Mucosa of rectum (tissue), 2 donors: ENCODE measurements at regions not wholly inside any gene's neighbourhood (a gene's known extent, or its start where the extent isn't known, plus 50 kb on each side); places are given as distances from the start of the nearest gene placed in this dataset.

Experiments used
- H3K27ac ChIP-seq, 2 donors: one replicate each; pipeline ENCODE4 v1.7.0; 2013; ENCODE audit warnings: inconsistent platforms in 2 of 2, low read depth in 2 of 2, low read length in 2 of 2
- H3K27me3 ChIP-seq, 2 donors: one replicate each; pipeline ENCODE4 v1.7.0; 2013; ENCODE audit warnings: low read length in 2 of 2; ENCODE audit not compliant: control insufficient read depth in 2 of 2, insufficient read depth in 2 of 2
- H3K36me3 ChIP-seq, 2 donors: one replicate each; pipeline ENCODE4 v1.7.0; 2013; ENCODE audit warnings: low read length in 2 of 2; ENCODE audit not compliant: control insufficient read depth in 2 of 2, insufficient read depth in 2 of 2
- H3K4me1 ChIP-seq, 2 donors: one replicate each; pipeline ENCODE4 v1.7.0; 2013; ENCODE audit warnings: low read length in 2 of 2, mild to moderate bottlenecking in 1 of 2; ENCODE audit not compliant: control insufficient read depth in 2 of 2, insufficient read depth in 2 of 2
- H3K4me3 ChIP-seq, 2 donors: one replicate each; pipeline ENCODE4 v1.7.0; 2013; ENCODE audit warnings: low read length in 2 of 2
- H3K9ac ChIP-seq, 2 donors: one replicate each; pipeline ENCODE4 v1.7.0; 2013; ENCODE audit warnings: low read length in 2 of 2, low read depth in 1 of 2, mild to moderate bottlenecking in 1 of 2
- H3K9me3 ChIP-seq, 2 donors: one replicate each; pipeline ENCODE4 v1.7.0; 2013; ENCODE audit warnings: low read length in 2 of 2; ENCODE audit not compliant: control insufficient read depth in 2 of 2
- donor health status: healthy.
- donor health status: Normal muscosa, but diverticular disease.

GRCh38 chr20:39862470-39862891, 826.6 kb downstream of the MAFB start:
- H3K36me3 ChIP-seq = no peaks in the 10 kb centered on the region
- H3K27ac ChIP-seq = no peak overlapping the region
- H3K9me3 ChIP-seq = no peaks in the 10 kb centered on the region
- no peaks in the 10 kb centered on the region for H3K27me3 ChIP-seq
- H3K9ac ChIP-seq = no peak overlapping the region
- no peaks in the 10 kb centered on the region for H3K4me1 ChIP-seq
- no peak overlapping the region for H3K4me3 ChIP-seq

- no peaks in the 10 kb centered on the region for H3K27me3 ChIP-seq
- no peak overlapping the region for H3K9ac ChIP-seq
- H3K4me3 ChIP-seq = no peak overlapping the region
- H3K27ac ChIP-seq = no peak overlapping the region
- no peaks in the 10 kb centered on the region for H3K36me3 ChIP-seq
- no peaks in the 10 kb centered on the region for H3K4me1 ChIP-seq
- H3K9me3 ChIP-seq = no peaks in the 10 kb centered on the region
Observed at GRCh38 chr20:39861381-39861780, 827.7 kb downstream of the MAFB start.

- Histone ChIP-seq H3K36me3 (no peaks in the 10 kb centered on the region), H3K27me3 (no peaks in the 10 kb centered on the region), H3K4me1 (no peaks in the 10 kb centered on the region), H3K4me3 (no peak overlapping the region), H3K27ac (no peak overlapping the region), H3K9me3 (no peaks in the 10 kb centered on the region), H3K9ac (no peak overlapping the region)
Observed at GRCh38 chr20:39857835-39858234, 831.2 kb downstream of the MAFB start.

GRCh38 chr20:39857187-39857586, 831.8 kb downstream of the MAFB start:
- no peak overlapping the region for H3K4me3 ChIP-seq
- H3K9me3 ChIP-seq = no peaks in the 10 kb centered on the region

GRCh38 chr20:39855799-39856198, 833.2 kb downstream of the MAFB start:
- H3K9ac ChIP-seq = no peak overlapping the region
- H3K27ac ChIP-seq = no peak overlapping the region
- no peaks in the 10 kb centered on the region for H3K27me3 ChIP-seq
- no peak overlapping the region for H3K4me3 ChIP-seq
- no peaks in the 10 kb centered on the region for H3K4me1 ChIP-seq
- no peaks in the 10 kb centered on the region for H3K9me3 ChIP-seq
- no peaks in the 10 kb centered on the region for H3K36me3 ChIP-seq

More at GRCh38 chr20:39857187-39857586, 831.8 kb downstream of the MAFB start:
- no peaks in the 10 kb centered on the region for H3K4me1 ChIP-seq
- no peak overlapping the region for H3K9ac ChIP-seq
- H3K27me3 ChIP-seq = no peaks in the 10 kb centered on the region
- H3K36me3 ChIP-seq = no peaks in the 10 kb centered on the region
- H3K27ac ChIP-seq = no peak overlapping the region

GRCh38 chr20:39855056-39855455, 834.0 kb downstream of the MAFB start:
- no peak overlapping the region for H3K9ac ChIP-seq
- no peak overlapping the region for H3K4me3 ChIP-seq
- no peaks in the 10 kb centered on the region for H3K36me3 ChIP-seq
- no peaks in the 10 kb centered on the region for H3K9me3 ChIP-seq
- H3K4me1 ChIP-seq = no peaks in the 10 kb centered on the region
- H3K27ac ChIP-seq = no peak overlapping the region
- H3K27me3 ChIP-seq = no peaks in the 10 kb centered on the region

- Histone ChIP-seq H3K36me3 (no peaks in the 10 kb centered on the region), H3K4me1 (peaks cover 0 to 7% of the 10 kb centered on the region in 2 donors), H3K9ac (no peak overlapping the region), H3K27ac (no peak overlapping the region), H3K9me3 (no peaks in the 10 kb centered on the region), H3K4me3 (no peak overlapping the region), H3K27me3 (no peaks in the 10 kb centered on the region)
Observed at GRCh38 chr20:39853636-39854035, 835.4 kb downstream of the MAFB start.

- H3K9me3 ChIP-seq = no peaks in the 10 kb centered on the region
- no peaks in the 10 kb centered on the region for H3K27me3 ChIP-seq
- H3K36me3 ChIP-seq = no peaks in the 10 kb centered on the region
- no peak overlapping the region for H3K27ac ChIP-seq
- H3K9ac ChIP-seq = no peak overlapping the region
- peaks cover 0 to 7% of the 10 kb centered on the region in 2 donors for H3K4me1 ChIP-seq
- no peak overlapping the region for H3K4me3 ChIP-seq
Observed at GRCh38 chr20:39853050-39853449, 836.0 kb downstream of the MAFB start.

- no peak overlapping the region for H3K27ac ChIP-seq
- H3K4me1 ChIP-seq = peaks cover 0 to 7% of the 10 kb centered on the region in 2 donors
- H3K9me3 ChIP-seq = no peaks in the 10 kb centered on the region
- no peaks in the 10 kb centered on the region for H3K27me3 ChIP-seq
- no peaks in the 10 kb centered on the region for H3K36me3 ChIP-seq
- no peak overlapping the region for H3K9ac ChIP-seq
- H3K4me3 ChIP-seq = no peak overlapping the region
Observed at GRCh38 chr20:39851459-39851858, 837.6 kb downstream of the MAFB start.

- Histone ChIP-seq H3K27ac (no peak overlapping the region), H3K36me3 (no peaks in the 10 kb centered on the region), H3K4me3 (no peak overlapping the region), H3K9me3 (no peaks in the 10 kb centered on the region), H3K27me3 (no peaks in the 10 kb centered on the region), H3K4me1 (peaks cover 0 to 7% of the 10 kb centered on the region in 2 donors), H3K9ac (no peak overlapping the region)
Observed at GRCh38 chr20:39850821-39851330, 838.2 kb downstream of the MAFB start.

- Histone ChIP-seq H3K27ac (no peak overlapping the region), H3K4me1 (peaks cover 0 to 7% of the 10 kb centered on the region in 2 donors), H3K4me3 (no peak overlapping the region), H3K36me3 (no peaks in the 10 kb centered on the region), H3K9me3 (no peaks in the 10 kb centered on the region), H3K9ac (no peak overlapping the region), H3K27me3 (no peaks in the 10 kb centered on the region)
Observed at GRCh38 chr20:39850246-39850645, 838.8 kb downstream of the MAFB start.
